Right lobe of liver (tissue), 4 donors: ENCODE measurements at regions not wholly inside any gene's neighbourhood (a gene's known extent, or its start where the extent isn't known, plus 50 kb on each side); places are given as distances from the start of the nearest gene placed in this dataset.

Experiments used
- CTCF ChIP-seq, 4 donors: fragments of 200-600 bp in 3 of 4; fragments of 450-650 bp in 1 of 4; IDR thresholded peaks; one replicate each; pipeline versions ENCODE4 v1.5.1 to v1.8.0; 2016 to 2022; ENCODE audit warnings: antibody characterized with exemption in 4 of 4, mild to moderate bottlenecking in 2 of 4
- POLR2A ChIP-seq: fragments of 450-650 bp; IDR thresholded peaks from one replicate; pipeline ENCODE4 v1.6.1; 2017; ENCODE audit warnings: antibody characterized with exemption, mild to moderate bottlenecking
- donor health status: DM: no; HTN: no; CAD: no.
- donor health status: DM: no; HTN: no; CAD: no.
- donor health status: DM: no; HTN: yes; CAD: no.

DNA sequence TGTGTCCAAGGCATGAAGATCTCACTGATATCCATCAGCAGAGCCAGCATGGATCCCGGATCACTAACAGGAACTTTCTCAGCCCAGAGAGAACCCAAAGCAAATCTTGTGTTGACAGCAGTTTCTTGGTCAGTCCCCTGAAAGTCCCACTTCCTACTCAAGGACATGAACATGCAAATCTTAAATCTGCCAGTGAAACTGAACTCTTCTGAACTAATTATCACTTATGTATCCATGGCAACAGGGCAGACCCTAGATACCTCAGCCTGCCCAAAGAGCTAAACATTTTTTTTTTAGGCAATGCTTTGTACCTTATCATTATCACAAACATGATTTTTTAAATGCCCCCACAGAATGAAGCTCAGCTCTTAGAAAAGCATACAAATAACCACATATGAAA, 127.8 kb upstream of the DDX18 start:
- TF ChIP-seq CTCF (IDR thresholded peaks at IDR 0.05) (no peak), POLR2A (no peak)
